IPS DF 4.7 (cell line): ENCODE measurements at regions not wholly inside any gene's neighbourhood (a gene's known extent, or its start where the extent isn't known, plus 50 kb on each side); places are given as distances from the start of the nearest gene placed in this dataset.
"Not testable (repeated sequence)": the region's sequence is repeated elsewhere in the genome, so short reads cannot be mapped to it uniquely, and the experiment has no call there.

ENCODE experiments used
- DNase-seq: peaks from one replicate; pipeline ENCODE4 v3.0.0-alpha.2; 2013; ENCODE audit warnings: low spot score; ENCODE audit errors: extremely low read depth

- no peak for DNase-seq
Observed at GRCh38 chr3:25191673-25192072, 236.4 kb upstream of the RARB start.

DNA sequence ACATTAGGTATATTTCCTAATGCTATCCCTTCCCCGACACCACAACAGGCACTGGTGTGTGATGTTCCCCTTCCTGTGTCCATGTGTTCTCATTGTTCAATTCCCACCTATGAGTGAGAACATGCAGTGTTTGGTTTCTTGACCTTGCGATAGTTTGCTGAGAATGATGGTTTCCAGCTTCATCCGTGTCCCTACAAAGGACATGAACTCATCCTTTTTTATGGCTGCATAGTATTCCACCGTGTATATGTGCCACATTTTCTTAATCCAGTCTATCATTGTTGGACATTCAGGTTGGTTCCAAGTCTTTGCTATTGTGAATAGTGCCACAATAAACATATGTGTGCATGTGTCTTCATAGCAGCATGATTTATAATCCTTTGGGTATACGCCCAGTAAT is 228.5 kb upstream of the RARB start:
- not testable (repeated sequence) for DNase-seq

GRCh38 chr3:25212736-25213135 is 215.3 kb upstream of the RARB start:
- no peak for DNase-seq

GRCh38 chr3:25214034-25214433 is 214.0 kb upstream of the RARB start:
- no peak for DNase-seq

- DNase-seq: no peak
Observed at GRCh38 chr3:25218362-25218761, 209.7 kb upstream of the RARB start.

- no peak for DNase-seq
Observed at GRCh38 chr3:25226747-25227146, 201.3 kb upstream of the RARB start.

DNA sequence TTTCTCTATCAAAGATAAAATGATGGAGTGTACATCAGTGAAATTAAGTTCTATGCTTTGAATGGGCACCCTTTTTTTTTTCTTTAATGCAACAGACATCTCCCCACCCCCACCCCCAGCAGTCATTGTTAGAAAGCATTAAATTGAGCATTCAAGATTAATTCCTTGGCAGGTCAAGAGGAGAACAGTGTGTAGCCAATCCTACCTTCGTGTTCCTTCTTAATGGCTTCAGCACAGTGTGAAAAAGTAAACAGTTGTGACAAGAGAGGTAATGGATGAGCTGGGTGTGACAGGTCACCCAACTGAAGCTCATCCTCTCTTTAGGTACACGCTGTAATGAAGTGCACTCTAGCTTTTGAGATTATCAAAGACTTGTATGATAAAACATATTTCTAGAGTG is 198.5 kb upstream of the RARB start:
- DNase-seq: no peak

DNA sequence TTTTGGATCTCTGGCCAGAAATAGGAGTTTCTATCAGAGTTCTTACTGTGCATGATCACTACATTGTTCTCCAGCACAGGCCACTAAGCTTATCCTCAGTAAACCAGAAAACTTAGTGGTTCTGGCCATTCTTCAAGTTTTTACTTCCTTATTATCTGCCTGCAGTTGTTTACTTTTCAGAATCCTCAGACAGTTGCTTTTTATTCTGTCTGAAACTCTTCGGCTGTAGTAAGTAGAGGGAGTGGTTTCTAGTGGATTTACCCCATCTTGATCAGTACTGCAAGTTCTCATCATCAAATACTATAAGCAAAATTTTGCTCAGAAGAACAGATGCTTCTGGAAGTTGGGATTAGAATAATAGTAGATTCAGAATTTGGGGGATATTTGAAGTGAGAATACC is 193.0 kb upstream of the RARB start:
- DNase-seq: no peak

- DNase-seq: no peak
Observed at GRCh38 chr3:25235466-25235865, 192.6 kb upstream of the RARB start.

GRCh38 chr3:25237602-25238001 is 190.5 kb upstream of the RARB start:
- DNase-seq: no peak

- DNase-seq: no peak
Observed at GRCh38 chr3:25239042-25239441, 189.0 kb upstream of the RARB start.

DNA sequence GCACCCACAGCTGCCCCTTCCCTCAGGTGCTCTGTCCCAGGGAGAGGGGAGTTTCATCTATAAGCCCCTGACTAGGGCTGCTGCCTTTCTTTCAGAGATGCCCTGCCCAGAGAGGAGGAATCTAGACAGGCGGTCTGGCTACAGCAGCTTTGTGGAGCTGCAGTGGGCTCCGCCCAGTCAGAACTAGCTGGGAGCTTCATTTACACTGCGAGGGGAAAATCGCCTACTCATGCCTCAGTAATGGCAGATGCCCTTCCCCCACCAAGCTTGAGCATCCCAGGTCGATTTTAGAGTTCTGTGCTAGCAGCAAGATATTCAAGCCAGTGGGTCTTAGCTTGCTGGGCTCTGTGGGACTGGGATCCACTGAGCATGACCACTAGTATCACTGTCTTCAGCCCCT is 181.2 kb upstream of the RARB start:
- no peak for DNase-seq

- no peak for DNase-seq
Observed at GRCh38 chr3:25252291-25252690, 175.8 kb upstream of the RARB start.

DNA sequence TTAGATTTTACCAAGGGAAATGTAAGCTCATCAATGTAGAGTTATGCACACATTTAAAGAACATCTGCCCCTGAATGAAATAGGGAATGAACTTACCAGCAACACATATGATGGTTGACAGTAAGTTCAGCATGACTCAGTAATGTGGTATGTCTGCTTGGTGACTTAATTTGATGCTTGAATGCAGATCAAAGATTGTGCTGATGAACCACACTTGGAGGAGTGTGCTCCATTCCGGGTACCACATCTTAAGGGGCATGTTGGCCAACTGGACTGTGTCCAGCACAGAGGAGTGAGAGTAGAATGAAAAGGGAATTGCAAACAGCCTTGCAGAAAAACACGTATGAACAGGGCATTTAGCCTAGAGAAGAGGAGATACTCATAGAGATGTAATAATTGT is 171.0 kb upstream of the RARB start:
- no peak for DNase-seq

GRCh38 chr3:25259871-25260270 is 168.2 kb upstream of the RARB start:
- DNase-seq: no peak

GRCh38 chr3:25262322-25262721 is 165.7 kb upstream of the RARB start:
- no peak for DNase-seq

DNA sequence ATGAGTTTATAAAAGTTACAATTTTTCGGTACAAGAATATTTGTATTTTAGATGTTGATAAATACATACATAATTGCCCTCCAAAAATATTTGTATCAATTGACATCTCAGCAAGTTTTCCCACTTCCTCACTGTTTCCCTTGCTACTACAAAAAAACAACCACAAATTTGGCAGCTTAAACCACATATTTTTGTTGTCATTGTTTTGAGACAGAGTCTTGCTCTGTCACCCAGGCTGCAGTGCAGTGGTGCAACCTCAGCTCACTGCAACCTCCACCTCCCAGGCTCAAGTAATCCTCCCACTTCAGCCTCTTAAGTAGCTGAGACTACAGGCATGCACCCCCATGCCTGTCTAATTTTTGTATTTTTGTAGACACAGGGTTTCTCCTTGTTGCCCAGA is 162.8 kb upstream of the RARB start:
- DNase-seq: no peak

GRCh38 chr3:25266677-25267076 is 161.4 kb upstream of the RARB start:
- no peak for DNase-seq

DNA sequence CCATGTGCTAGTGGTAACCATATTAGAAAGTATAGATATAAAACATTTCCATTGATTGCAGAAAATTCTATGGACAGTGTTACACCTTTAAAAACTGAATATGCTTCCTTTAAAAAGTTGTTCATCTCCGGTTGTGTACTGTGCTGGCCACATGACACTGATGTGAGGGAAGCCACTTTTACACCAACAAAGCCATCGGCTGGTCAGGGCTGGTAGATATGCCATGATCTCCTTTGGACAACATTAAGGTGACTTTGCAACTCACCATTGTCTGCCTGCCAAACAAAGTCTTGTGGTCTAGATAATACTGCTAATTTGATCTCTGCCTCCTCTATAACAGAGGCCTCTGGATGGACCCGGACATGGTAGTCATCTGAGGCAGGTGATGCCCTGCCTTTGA is 156.0 kb upstream of the RARB start:
- DNase-seq: no peak

DNA sequence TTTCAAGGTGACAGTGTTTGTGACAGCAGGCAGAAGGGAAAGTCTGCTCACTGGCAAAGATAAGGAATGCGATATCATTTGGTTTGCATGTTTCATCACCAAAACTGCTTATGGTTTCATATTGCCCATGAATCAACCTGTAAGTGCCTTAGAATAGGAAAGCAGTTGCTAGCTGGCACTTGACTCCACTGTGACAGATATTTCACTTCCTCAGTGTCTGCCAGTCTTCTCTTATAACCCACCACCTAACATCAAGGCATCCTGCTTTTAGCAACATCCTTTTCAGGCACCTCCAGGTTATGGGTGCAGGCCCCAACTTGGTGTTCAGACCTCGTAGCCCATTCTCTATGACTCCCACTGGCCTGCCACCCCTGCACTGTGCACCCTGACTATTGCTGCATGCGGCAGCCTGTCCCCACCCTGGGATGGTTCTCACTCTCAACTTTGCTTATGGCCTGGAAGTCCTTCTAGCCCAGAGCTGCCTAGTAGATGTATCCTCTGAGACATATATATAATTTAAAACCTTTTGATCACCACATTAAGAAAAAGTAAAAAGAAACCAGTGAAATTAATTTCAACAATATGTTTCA is 154.4 kb upstream of the RARB start:
- DNase-seq: no peak

GRCh38 chr3:25277503-25277902 is 150.6 kb upstream of the RARB start:
- no peak for DNase-seq

DNA sequence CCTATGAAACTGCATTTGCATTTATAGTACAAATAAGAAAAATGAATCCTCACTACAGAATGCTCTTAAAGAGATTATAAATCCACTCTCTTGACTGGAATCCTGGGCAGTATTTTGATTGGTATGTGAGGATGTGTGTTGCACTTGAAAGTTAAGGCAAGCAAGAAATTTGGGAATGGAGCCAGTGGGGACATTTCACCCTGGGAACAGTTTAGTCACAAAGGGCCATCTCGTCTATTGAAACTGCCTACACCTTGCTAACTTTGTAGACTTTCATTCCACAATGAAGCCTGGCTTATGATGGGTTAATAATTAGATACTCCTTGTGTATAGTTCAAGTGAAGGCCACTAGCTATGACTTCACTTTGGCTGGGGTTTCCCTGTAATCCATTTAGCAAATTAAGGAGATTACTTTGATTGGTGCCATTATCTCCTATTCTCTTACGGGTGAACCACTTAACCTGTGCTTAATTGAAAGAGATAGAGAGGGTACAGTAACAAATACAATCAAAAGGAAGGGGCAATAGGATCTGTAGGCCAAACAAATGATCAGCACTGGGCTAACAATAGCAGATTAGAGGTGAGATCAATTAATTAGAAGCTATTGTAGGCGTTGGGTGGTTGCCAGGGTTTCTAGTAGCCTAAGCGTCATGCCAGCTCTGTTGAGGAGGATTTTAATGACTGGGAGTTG is 146.9 kb upstream of the RARB start:
- no peak for DNase-seq

DNA sequence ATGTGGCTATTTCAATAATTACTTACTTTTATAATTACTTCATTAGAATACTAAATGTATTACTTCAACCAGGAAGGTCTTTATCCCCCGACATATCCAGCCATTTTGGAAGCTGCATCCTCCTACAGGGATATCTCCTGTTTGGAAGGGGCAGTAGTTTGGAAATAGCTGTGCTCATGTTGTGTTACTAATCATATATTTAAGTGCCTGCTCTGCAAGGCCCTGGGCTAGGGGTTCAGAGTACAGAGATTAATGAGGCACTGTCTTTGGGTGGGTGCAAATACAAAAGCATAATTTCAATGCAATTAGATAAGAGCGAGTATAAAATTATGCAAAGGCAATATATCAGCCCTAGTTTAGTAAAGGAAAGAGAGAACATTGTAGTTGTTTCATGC is 146.3 kb upstream of the RARB start:
- DNase-seq: no peak

GRCh38 chr3:25283613-25284012 is 144.4 kb upstream of the RARB start:
- DNase-seq: no peak
